Ishikawa (cell line): ENCODE measurements at regions not wholly inside any gene's neighbourhood (a gene's known extent, or its start where the extent isn't known, plus 50 kb on each side); places are given as distances from the start of the nearest gene placed in this dataset.

Experiments used
- EGR1 ChIP-seq: IDR thresholded peaks from 2 replicates; pipeline ENCODE4 v1.6.1; 2012
- EP300 ChIP-seq: IDR thresholded peaks from 2 replicates; pipeline ENCODE4 v1.6.1; 2012; ENCODE audit warnings: borderline replicate concordance
- MAX ChIP-seq: IDR thresholded peaks from 2 replicates; pipeline ENCODE4 v1.6.1; 2012
- NFIC ChIP-seq: IDR thresholded peaks from 2 replicates; pipeline ENCODE4 v1.6.1; 2012
- REST ChIP-seq: IDR thresholded peaks from 2 replicates; pipeline ENCODE4 v1.6.1; 2012; ENCODE audit warnings: low read depth, mild to moderate bottlenecking
- TAF1 ChIP-seq: IDR thresholded peaks from 2 replicates; pipeline ENCODE4 v1.6.1; 2012; ENCODE audit warnings: low read depth, mild to moderate bottlenecking
- TEAD4 ChIP-seq: IDR thresholded peaks from 2 replicates; pipeline ENCODE4 v1.6.1; 2012
- YY1 ChIP-seq: IDR thresholded peaks from 2 replicates; pipeline ENCODE4 v1.6.1; 2012; ENCODE audit warnings: low read depth
- ZBTB7A ChIP-seq: IDR thresholded peaks from 2 replicates; pipeline ENCODE4 v1.6.1; 2012; ENCODE audit warnings: low read depth

DNA sequence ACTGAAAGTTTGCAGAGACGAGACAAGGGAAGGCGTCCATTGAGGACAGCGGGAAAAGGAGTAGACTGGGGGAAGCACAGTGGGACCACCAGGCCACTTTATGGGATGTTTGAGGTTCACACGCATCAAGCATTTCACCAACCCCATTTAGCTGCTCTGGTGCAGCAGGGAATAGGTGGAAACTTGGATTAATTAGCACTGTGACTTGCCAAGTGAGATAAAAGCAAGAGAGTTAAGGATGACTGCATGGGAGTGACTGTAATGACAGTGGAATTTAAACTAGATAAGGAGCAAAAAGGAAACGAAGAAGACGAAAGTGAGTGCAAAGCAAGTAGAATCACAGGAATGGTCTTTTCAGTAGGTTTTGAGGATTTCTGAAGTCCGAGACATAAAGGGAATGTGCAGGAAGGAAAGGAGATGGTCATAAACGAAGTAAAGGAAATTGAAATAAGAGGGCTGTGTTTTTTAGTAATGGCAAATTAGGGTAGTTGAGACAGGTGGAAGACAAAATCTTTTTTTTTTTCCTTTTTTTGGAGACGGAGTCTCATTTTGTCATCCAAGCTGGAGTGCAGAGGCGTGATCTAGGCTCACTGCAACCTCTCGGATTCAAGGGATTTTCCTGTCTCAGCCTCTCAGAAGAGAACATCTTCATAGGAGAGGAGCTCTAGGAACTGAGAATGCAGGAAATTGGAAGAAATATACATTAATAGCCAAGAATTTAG lies 119.0 kb upstream of the MAP9 start:
- no peak for TF ChIP-seq ZBTB7A
- TF ChIP-seq EP300, result no peak
- no peak for TF ChIP-seq MAX
- no peak for TF ChIP-seq TAF1
- no peak for TF ChIP-seq YY1
- no peak for TF ChIP-seq REST
- no peak for TF ChIP-seq NFIC
- TF ChIP-seq TEAD4, result no peak
- TF ChIP-seq EGR1, result no peak
